Adrenal gland (tissue), 9 donors: ENCODE measurements at regions not wholly inside any gene's neighbourhood (a gene's known extent, or its start where the extent isn't known, plus 50 kb on each side); places are given as distances from the start of the nearest gene placed in this dataset.
"Not testable (repeated sequence)": the region's sequence is repeated elsewhere in the genome, so short reads cannot be mapped to it uniquely, and the experiment has no call there.

Experiments
- DNase-seq, 7 donors: peaks; one replicate each; pipeline ENCODE4 v3.0.0-alpha.2; 2019 to 2020
- H3K27ac ChIP-seq, 5 donors: fragments of 200-600 bp; sonication (generic) in 4 of 5; 1 replicate in 3 of 5; 2 replicates in 2 of 5; pipeline versions ENCODE4 v1.5.1 to v1.8.0; 2016 to 2020; ENCODE audit warnings: mild to moderate bottlenecking in 1 of 5
- H3K27me3 ChIP-seq: fragments of 200-600 bp; 2 replicates; pipeline ENCODE4 v1.8.0; 2021
- H3K36me3 ChIP-seq, 2 donors: fragments of 200-600 bp; replicated peaks in 1 of 2; 1 replicate in 1 of 2; 2 replicates in 1 of 2; pipeline versions ENCODE4 v1.5.1 to v1.8.0; 2018 to 2022
- H3K4me1 ChIP-seq, 2 donors: fragments of 200-600 bp; replicated peaks in 1 of 2; 1 replicate in 1 of 2; 2 replicates in 1 of 2; pipeline versions ENCODE4 v1.5.1 to v1.8.0; 2018 to 2021
- H3K4me3 ChIP-seq, 4 donors: fragments of 200-600 bp; sonication (generic) in 3 of 4; one replicate each; pipeline ENCODE4 v1.5.1; 2016 to 2018
- H3K9me3 ChIP-seq, 3 donors: fragments of 200-600 bp; sonication (generic) in 1 of 3; replicated peaks in 1 of 3; 1 replicate in 2 of 3; 2 replicates in 1 of 3; pipeline versions ENCODE4 v1.5.1 to v1.8.0; 2016 to 2021
- POLR2A ChIP-seq, 2 donors: fragments of 450-650 bp; IDR thresholded peaks; one replicate each; pipeline ENCODE4 v1.6.1; 2017; ENCODE audit warnings: antibody characterized with exemption in 2 of 2, mild to moderate bottlenecking in 2 of 2, moderate library complexity in 1 of 2
- WGBS, 4 donors: extraction: QIAGEN DNeasy Blood & Tissue Kit in 2 of 4; methylation state at CpG; one replicate each; pipeline versions ENCODE4 v1.1.5 to v1.1.7; 2013 to 2017; 5-methylcytosine and 5-hydroxymethylcytosine counted together
- intact Hi-C, 2 donors: fragments of 100-400 bp; cut with DNase I; formaldehyde crosslinking; loops; one replicate each; pipeline versions ENCODE4 v1.14.1 to v1.15.0; 2022 to 2023
- TF ChIP-seq, protein P1 (sequence below), 6 experiments: fragments of 450-650 bp in 4 of 6; fragments of 200-600 bp in 2 of 6; sonication (generic) in 1 of 6; IDR thresholded peaks; 1 replicate in 5 of 6; 2 replicates in 1 of 6; pipeline versions ENCODE4 v1.5.1 to v1.8.0; 2016 to 2021; ENCODE audit warnings: antibody characterized with exemption in 6 of 6, mild to moderate bottlenecking in 2 of 6, moderate library complexity in 1 of 6
- donor health status: healthy with polysubstance abuse.
- donor health status: Bipolar disorder and iron deficiency.
- donor health status: DM: yes; HTN: yes; CAD: no.
- donor health status: DM: no; HTN: no; CAD: no.
- donor health status: DM: no; HTN: no; CAD: no.

DNA sequence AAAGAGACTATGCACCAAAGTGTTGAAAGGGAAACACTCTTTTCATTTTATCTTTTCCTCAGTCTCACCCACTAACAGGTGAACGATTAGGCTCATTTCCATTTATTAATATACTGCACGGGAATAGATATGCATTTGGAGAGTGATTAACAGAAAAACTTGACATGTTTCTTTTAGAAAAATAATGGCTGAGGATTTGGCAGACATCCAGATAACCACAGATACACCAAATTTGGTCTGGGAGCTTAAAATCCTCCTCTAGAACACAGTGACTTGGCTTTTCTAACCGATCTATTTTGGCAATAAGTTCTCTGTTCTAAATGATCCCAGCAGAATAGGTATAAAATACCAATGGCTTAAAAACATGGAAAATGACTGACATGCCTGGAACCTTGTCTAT is 459.3 kb upstream of the SGO1 start:
- Histone ChIP-seq H3K27ac (no peak overlapping the region), H3K36me3 (no peaks in the 10 kb centered on the region), H3K4me1 (no peaks in the 10 kb centered on the region), H3K27me3 (no peaks in the 10 kb centered on the region), H3K9me3 (no peaks in the 10 kb centered on the region), H3K4me3 (no peak overlapping the region)
- intact Hi-C loops, result no loop called here
- no peak for DNase-seq
- TF ChIP-seq, protein P1, sequence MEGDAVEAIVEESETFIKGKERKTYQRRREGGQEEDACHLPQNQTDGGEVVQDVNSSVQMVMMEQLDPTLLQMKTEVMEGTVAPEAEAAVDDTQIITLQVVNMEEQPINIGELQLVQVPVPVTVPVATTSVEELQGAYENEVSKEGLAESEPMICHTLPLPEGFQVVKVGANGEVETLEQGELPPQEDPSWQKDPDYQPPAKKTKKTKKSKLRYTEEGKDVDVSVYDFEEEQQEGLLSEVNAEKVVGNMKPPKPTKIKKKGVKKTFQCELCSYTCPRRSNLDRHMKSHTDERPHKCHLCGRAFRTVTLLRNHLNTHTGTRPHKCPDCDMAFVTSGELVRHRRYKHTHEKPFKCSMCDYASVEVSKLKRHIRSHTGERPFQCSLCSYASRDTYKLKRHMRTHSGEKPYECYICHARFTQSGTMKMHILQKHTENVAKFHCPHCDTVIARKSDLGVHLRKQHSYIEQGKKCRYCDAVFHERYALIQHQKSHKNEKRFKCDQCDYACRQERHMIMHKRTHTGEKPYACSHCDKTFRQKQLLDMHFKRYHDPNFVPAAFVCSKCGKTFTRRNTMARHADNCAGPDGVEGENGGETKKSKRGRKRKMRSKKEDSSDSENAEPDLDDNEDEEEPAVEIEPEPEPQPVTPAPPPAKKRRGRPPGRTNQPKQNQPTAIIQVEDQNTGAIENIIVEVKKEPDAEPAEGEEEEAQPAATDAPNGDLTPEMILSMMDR (IDR thresholded peaks at IDR 0.05), result no peak
- no peak for TF ChIP-seq POLR2A (IDR thresholded peaks at IDR 0.05)
- WGBS, 4 donors, result 29 to 34% (median 33%) methylated on average over 3 of the region's 3 CpGs

DNA sequence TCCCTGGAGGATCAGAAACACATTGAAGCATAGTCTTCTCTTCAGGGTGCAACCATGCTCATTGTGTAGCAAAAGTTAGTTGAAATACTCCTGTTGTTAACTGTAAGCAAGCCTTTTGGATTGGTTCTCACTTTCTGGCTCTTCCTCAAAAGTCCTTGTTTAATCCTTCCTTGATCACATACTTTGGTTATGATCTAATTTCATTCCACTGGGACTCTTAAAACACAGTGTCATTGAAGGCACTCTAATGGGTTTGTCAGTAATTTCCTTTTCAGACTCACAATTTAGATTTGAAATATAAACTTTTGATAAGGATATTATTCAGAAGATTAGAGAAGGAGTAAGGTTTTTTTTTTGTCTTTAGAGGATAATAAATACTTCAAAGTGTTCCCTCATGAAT is 451.7 kb upstream of the SGO1 start:
- Histone ChIP-seq H3K4me3 (no peak overlapping the region), H3K4me1 (no peaks in the 10 kb centered on the region), H3K36me3 (no peaks in the 10 kb centered on the region), H3K27me3 (no peaks in the 10 kb centered on the region), H3K9me3 (no peaks in the 10 kb centered on the region), H3K27ac (no peak overlapping the region)
- intact Hi-C loops, result no loop called here
- no peak for TF ChIP-seq POLR2A (IDR thresholded peaks at IDR 0.05)
- TF ChIP-seq, protein P1 (IDR thresholded peaks at IDR 0.05), result no peak
- no peak for DNase-seq

DNA sequence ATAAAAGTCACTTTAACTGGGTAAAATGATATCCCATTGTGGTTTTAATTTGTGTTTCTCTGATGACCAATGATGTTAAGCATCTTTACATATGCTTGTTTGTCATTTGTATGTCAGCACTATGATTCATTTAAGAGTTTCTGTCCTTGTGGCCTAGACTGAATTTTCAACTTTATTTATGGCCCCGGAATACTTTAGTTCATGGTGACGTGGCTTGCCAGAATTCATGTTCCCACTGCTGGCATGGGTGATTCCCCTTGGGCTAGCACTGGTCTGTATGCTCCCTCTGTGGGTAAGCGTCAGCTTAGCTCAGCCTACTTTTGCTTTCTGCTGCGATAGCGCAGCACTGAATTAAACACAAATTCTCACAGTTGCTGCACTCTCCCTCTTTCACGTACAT is 436.3 kb upstream of the SGO1 start:
- TF ChIP-seq POLR2A (IDR thresholded peaks at IDR 0.05), result no peak
- TF ChIP-seq, protein P1 (IDR thresholded peaks at IDR 0.05), result no peak
- Histone ChIP-seq H3K27ac (no peak overlapping the region), H3K4me1 (no peaks in the 10 kb centered on the region), H3K9me3 (no peaks in the 10 kb centered on the region), H3K27me3 (no peaks in the 10 kb centered on the region), H3K36me3 (no peaks in the 10 kb centered on the region), H3K4me3 (no peak overlapping the region)
- no peak for DNase-seq
- intact Hi-C loops, result no loop called here
- WGBS, 4 donors, result 75 to 83% (median 82%) methylated on average over 6 of the region's 6 CpGs

DNA sequence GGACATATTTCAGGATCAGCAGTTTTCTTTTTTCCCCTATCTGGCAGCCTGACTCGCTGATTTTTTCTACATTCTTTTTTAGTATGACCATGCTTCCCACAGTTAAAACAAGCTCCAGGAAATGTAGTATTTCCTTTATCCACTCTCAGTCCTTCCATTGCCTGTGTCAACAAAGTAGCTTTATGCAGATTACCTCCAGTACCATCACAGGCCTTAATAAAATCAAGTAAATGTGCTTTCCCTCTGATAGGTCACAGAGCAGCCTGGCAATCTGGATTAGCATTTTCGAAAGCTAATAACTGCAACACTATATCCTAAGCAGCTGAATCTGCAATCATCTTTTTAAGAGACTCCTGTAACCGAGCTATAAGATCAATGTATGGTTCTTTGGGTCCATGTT is 432.6 kb upstream of the SGO1 start:
- WGBS, 4 donors, result 48 to 64% (median 61%) methylated on average over 3 of the region's 3 CpGs
- H3K4me1 ChIP-seq, H3K27me3 ChIP-seq, H3K36me3 ChIP-seq, H3K27ac ChIP-seq, DNase-seq, H3K4me3 ChIP-seq, H3K9me3 ChIP-seq, intact Hi-C loops: not testable (repeated sequence)

DNA sequence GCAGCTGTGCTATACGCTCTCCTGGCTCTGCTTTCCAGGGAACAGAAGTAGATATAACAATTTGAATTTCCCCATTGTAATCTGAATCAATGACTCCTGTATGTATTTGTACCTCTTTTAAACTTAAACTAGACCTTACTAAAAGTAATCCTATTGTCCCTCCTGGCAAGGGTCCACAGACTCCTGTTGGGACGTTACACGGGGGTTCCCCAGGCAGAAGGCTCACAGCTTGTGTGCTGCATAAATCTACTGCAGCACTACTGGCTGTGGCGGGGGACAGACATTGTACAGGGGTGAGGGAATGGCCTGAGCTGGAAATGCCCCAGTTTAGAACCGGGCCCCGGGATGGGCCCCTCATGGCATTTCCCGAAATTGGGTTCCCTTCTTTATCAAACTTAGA is 432.2 kb upstream of the SGO1 start:
- H3K4me1 ChIP-seq, H3K27me3 ChIP-seq, intact Hi-C loops, H3K9me3 ChIP-seq, DNase-seq, H3K4me3 ChIP-seq, H3K27ac ChIP-seq, H3K36me3 ChIP-seq: not testable (repeated sequence)
- 45 to 65% (median 58%) methylated on average over 7 of the region's 7 CpGs for WGBS, 4 donors

DNA sequence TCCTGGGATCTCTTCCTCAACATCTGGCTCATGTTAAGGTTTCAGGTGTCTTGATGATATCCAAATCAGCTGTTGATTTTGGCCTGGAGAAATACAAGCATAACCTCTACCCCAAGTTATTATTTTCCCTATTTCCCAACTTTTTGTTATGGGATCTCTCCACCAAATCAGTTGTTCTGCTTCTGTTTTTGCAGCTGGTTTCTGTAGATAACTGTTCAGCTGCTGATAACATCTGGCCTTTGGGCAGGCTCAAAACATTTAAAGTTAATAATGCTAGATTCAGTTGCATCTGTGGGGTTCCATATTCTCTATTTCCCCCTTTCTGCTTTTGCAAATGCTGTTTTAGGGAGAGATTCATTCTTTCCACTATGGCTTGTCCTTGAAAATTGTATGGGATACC is 430.0 kb upstream of the SGO1 start:
- intact Hi-C loops, H3K27me3 ChIP-seq, H3K4me3 ChIP-seq, H3K4me1 ChIP-seq, H3K27ac ChIP-seq, H3K9me3 ChIP-seq, H3K36me3 ChIP-seq, DNase-seq: not testable (repeated sequence)
